Stimulated activated CD4-positive, alpha-beta T cell treated with anti-CD3 and anti-CD28 coated beads, Interleukin-2, amount 100 ng/mL, for 48 hours (primary cell): ENCODE measurements at regions not wholly inside any gene's neighbourhood (a gene's known extent, or its start where the extent isn't known, plus 50 kb on each side); places are given as distances from the start of the nearest gene placed in this dataset.

Experiments
- DNase-seq, 2 donors: peaks; one replicate each; pipeline ENCODE4 v3.0.0-alpha.2; 2020

- DNase-seq = no peak
These were observed 558.7 kb upstream of the KCNMB2 start for GRCh38 chr3:177977381-177978158.

GRCh38 chr3:177978946-177979345, 557.3 kb upstream of the KCNMB2 start:
- no peak for DNase-seq

GRCh38 chr3:177979703-177980102, 556.5 kb upstream of the KCNMB2 start:
- no peak for DNase-seq

- DNase-seq = no peak
These were observed 554.7 kb upstream of the KCNMB2 start for GRCh38 chr3:177981576-177981975.

GRCh38 chr3:177982034-177982433, 554.2 kb upstream of the KCNMB2 start:
- no peak for DNase-seq

GRCh38 chr3:177983320-177983719, 552.9 kb upstream of the KCNMB2 start:
- DNase-seq = no peak

GRCh38 chr3:177992993-177993970, 543.0 kb upstream of the KCNMB2 start:
- DNase-seq = no peak

GRCh38 chr3:177994976-177995375, 541.3 kb upstream of the KCNMB2 start:
- DNase-seq = no peak

- DNase-seq = no peak
These were observed 540.7 kb upstream of the KCNMB2 start for GRCh38 chr3:177995381-177996085.

GRCh38 chr3:178001670-178002101, 534.5 kb upstream of the KCNMB2 start:
- no peak for DNase-seq

- no peak for DNase-seq
These were observed 534.1 kb upstream of the KCNMB2 start for GRCh38 chr3:178002113-178002512.

- DNase-seq = no peak
These were observed 532.5 kb upstream of the KCNMB2 start for GRCh38 chr3:178003756-178004155.

GRCh38 chr3:178005961-178006360, 530.3 kb upstream of the KCNMB2 start:
- no peak for DNase-seq

GRCh38 chr3:178010306-178010705, 525.9 kb upstream of the KCNMB2 start:
- DNase-seq = no peak

- DNase-seq = no peak
These were observed 516.6 kb upstream of the KCNMB2 start for GRCh38 chr3:178019645-178020044.

GRCh38 chr3:178022599-178022998, 513.6 kb upstream of the KCNMB2 start:
- DNase-seq = no peak

GRCh38 chr3:178028933-178029332, 507.3 kb upstream of the KCNMB2 start:
- no peak for DNase-seq

GRCh38 chr3:178036451-178037144, 499.6 kb upstream of the KCNMB2 start:
- no peak for DNase-seq

- DNase-seq = no peak
These were observed 494.3 kb upstream of the KCNMB2 start for GRCh38 chr3:178041931-178042330.

- no peak for DNase-seq
These were observed 493.9 kb upstream of the KCNMB2 start for GRCh38 chr3:178042376-178042775.

- no peak for DNase-seq
These were observed 493.2 kb upstream of the KCNMB2 start for GRCh38 chr3:178043084-178043483.

- DNase-seq = no peak
These were observed 491.9 kb upstream of the KCNMB2 start for GRCh38 chr3:178044320-178044719.

- DNase-seq = no peak
These were observed 488.7 kb upstream of the KCNMB2 start for GRCh38 chr3:178047496-178047895.
